ENCODE measurements at regions not wholly inside any gene's neighbourhood (a gene's known extent, or its start where the extent isn't known, plus 50 kb on each side); places are given as distances from the start of the nearest gene placed in this dataset.
A peak's percentile ranks its signal among the peaks of the same experiment; 100 is the strongest.

DNA sequence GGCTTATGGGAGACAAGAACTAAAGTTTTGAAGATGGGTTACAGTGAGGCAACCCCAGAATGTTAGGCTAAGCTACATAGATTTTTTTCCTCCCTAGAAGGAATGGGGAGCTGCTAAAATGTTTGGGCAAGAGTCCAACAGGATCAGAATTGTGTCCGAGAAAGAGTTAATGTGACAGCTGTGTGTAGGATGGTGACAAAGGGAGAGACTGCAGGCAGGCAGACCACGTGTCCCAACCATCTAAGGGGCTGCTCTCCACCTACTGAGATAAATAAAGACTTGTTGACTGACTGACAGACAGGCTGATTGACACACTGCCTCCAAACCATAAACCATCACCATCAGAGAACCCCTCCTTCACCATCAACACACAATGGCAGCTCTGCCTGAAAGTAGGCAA, 133.7 kb upstream of the CTTNBP2NL start (continued):
- TF ChIP-seq, protein P1, sequence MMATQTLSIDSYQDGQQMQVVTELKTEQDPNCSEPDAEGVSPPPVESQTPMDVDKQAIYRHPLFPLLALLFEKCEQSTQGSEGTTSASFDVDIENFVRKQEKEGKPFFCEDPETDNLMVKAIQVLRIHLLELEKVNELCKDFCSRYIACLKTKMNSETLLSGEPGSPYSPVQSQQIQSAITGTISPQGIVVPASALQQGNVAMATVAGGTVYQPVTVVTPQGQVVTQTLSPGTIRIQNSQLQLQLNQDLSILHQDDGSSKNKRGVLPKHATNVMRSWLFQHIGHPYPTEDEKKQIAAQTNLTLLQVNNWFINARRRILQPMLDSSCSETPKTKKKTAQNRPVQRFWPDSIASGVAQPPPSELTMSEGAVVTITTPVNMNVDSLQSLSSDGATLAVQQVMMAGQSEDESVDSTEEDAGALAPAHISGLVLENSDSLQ (IDR thresholded peaks at IDR 0.05) = peak; percentile 34
- no peak for TF ChIP-seq BRF1 (IDR thresholded peaks at IDR 0.05; ENCODE audit: borderline replicate concordance, extremely low read depth, insufficient read length)

DNA sequence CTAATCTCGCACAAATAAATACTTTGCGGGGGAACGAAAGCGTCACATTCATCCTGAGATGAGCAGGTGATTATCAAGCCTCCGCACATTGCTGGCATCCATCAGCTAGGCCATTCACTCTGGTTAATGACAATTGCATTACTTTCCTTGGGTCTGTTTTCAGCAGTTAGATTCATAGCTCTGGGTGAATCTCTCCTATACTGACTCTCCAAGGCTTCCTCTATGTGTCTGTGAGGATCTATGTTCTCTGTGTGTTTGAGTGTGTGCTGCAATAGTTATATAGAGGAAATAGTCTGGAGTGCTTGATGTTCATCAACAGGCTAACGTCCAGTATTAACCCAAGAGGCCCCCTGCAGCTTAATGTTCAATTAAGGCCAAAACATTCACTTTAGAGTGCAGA, 133.0 kb upstream of the CTTNBP2NL start:
- no TSS peak for BruUV-seq (replicated peaks)
- H3K9ac ChIP-seq (ENCODE audit: insufficient read depth in 1 of 2, low read depth in 2 of 2, low read length in 2 of 2) = no peak overlapping the region
- no peak for ATAC-seq
- H2AFZ ChIP-seq (ENCODE audit: low read depth, low read length) = no peak overlapping the region
- H3K27me3 ChIP-seq (ENCODE audit: control insufficient read depth in 2 of 2, insufficient read depth in 2 of 2, low read length in 2 of 2) = no peaks in the 10 kb centered on the region
- no peak for DNase-seq (ENCODE audit: extremely low read depth in 1 of 4, low spot score in 3 of 4)
- no peak overlapping the region for H3K4me3 ChIP-seq
- peaks cover 0 to 9% of the 10 kb centered on the region in 2 experiments; a peak in 2 of 5 replicates for H3K4me1 ChIP-seq (replicated peaks in 1 of 2; ENCODE audit: control insufficient read depth in 2 of 2, insufficient read depth in 2 of 2, low read length in 2 of 2)
- in situ Hi-C loops (cut with MboI) = no loop called here
- intact Hi-C loops (cut with micrococcal nuclease) = no loop called here
- H3K9me1 ChIP-seq (ENCODE audit: control insufficient read depth, insufficient read depth, low read length) = no peaks in the 10 kb centered on the region
- 2% methylated on average over 6 of the region's 6 CpGs for WGBS (ENCODE audit: insufficient coverage, low coverage, missing lambda C conversion rate)
- no peaks in the 10 kb centered on the region for H3K36me3 ChIP-seq (ENCODE audit: control insufficient read depth, insufficient read depth, low read length)
- H3K9me3 ChIP-seq (replicated peaks; ENCODE audit: control insufficient read depth, insufficient read depth, low read depth, low read length) = no peaks in the 10 kb centered on the region
- ChIA-PET CTCF (ENCODE audit: low intra/inter-chr PET ratio) (no interaction called here), POLR2A (interaction anchor here (1.0 kb wide), 1 partner anchor 10 kb away, joined by 4 read pairs; no protein-coding TSS in a partner anchor)
- H3K79me2 ChIP-seq (ENCODE audit: control insufficient read depth, insufficient read depth, low read length) = no peaks in the 10 kb centered on the region
- no peaks in the 10 kb centered on the region for H4K20me1 ChIP-seq (replicated peaks; ENCODE audit: control insufficient read depth, insufficient read depth, low read length)
- peak; percentile 48 for FAIRE-seq
- no peak overlapping the region for H3K4me2 ChIP-seq (ENCODE audit: insufficient read depth, low read length)
- H3K27ac ChIP-seq (ENCODE audit: extremely low read depth, low read depth, low read length) = no peak overlapping the region
- TF ChIP-seq TAL1 (IDR thresholded peaks at IDR 0.05) = peak; percentile 25; the same call in 1 of the 2 replicates
- TF ChIP-seq SETDB1 (IDR thresholded peaks at IDR 0.05; ENCODE audit: low read length) = no peak
- TF ChIP-seq IFI16 (CRISPR knock-in tag; IDR thresholded peaks at IDR 0.05) = no peak
- TF ChIP-seq DMBX1 (CRISPR knock-in tag; IDR thresholded peaks at IDR 0.05; ENCODE audit: borderline replicate concordance) = no peak
- TF ChIP-seq, protein P2, sequence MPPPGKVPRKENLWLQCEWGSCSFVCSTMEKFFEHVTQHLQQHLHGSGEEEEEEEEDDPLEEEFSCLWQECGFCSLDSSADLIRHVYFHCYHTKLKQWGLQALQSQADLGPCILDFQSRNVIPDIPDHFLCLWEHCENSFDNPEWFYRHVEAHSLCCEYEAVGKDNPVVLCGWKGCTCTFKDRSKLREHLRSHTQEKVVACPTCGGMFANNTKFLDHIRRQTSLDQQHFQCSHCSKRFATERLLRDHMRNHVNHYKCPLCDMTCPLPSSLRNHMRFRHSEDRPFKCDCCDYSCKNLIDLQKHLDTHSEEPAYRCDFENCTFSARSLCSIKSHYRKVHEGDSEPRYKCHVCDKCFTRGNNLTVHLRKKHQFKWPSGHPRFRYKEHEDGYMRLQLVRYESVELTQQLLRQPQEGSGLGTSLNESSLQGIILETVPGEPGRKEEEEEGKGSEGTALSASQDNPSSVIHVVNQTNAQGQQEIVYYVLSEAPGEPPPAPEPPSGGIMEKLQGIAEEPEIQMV (tag; conservative IDR thresholded peaks at IDR 0.05; ENCODE audit: low read depth) = no peak
- TF ChIP-seq, protein P3, sequence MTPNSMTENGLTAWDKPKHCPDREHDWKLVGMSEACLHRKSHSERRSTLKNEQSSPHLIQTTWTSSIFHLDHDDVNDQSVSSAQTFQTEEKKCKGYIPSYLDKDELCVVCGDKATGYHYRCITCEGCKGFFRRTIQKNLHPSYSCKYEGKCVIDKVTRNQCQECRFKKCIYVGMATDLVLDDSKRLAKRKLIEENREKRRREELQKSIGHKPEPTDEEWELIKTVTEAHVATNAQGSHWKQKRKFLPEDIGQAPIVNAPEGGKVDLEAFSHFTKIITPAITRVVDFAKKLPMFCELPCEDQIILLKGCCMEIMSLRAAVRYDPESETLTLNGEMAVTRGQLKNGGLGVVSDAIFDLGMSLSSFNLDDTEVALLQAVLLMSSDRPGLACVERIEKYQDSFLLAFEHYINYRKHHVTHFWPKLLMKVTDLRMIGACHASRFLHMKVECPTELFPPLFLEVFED (CRISPR knock-in tag; conservative IDR thresholded peaks at IDR 0.05) = no peak
- no peak for TF ChIP-seq RAD51 (IDR thresholded peaks at IDR 0.05; ENCODE audit: borderline replicate concordance, low read depth)
- TF ChIP-seq SMARCB1 (IDR thresholded peaks at IDR 0.05; ENCODE audit: insufficient read length, low read depth) = no peak
- TF ChIP-seq, protein P4, sequence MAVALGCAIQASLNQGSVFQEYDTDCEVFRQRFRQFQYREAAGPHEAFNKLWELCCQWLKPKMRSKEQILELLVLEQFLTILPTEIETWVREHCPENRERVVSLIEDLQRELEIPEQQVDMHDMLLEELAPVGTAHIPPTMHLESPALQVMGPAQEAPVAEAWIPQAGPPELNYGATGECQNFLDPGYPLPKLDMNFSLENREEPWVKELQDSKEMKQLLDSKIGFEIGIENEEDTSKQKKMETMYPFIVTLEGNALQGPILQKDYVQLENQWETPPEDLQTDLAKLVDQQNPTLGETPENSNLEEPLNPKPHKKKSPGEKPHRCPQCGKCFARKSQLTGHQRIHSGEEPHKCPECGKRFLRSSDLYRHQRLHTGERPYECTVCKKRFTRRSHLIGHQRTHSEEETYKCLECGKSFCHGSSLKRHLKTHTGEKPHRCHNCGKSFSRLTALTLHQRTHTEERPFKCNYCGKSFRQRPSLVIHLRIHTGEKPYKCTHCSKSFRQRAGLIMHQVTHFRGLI (CRISPR knock-in tag; IDR thresholded peaks at IDR 0.05) = no peak
- TF ChIP-seq SNRNP70 (optimal IDR thresholded peaks at IDR 0.05; ENCODE audit: low read depth, low read length) = no peak
- TF ChIP-seq TEAD4 (IDR thresholded peaks at IDR 0.05; ENCODE audit: low read length) = 0 out of 2 replicates have a peak, but pooled peaks have one; percentile 17
- no peak for TF ChIP-seq TEAD4 (CRISPR knock-in tag; IDR thresholded peaks at IDR 0.05; ENCODE audit: borderline replicate concordance)
- TF ChIP-seq MEIS2 (IDR thresholded peaks at IDR 0.05; ENCODE audit: partially characterized antibody) = peak; percentile 36

Measured in K562 (cell line).